AG09319 (cell line): ENCODE measurements at regions not wholly inside any gene's neighbourhood (a gene's known extent, or its start where the extent isn't known, plus 50 kb on each side); places are given as distances from the start of the nearest gene placed in this dataset.

ENCODE experiments used
- DNase-seq: peaks from one replicate; pipeline ENCODE4 v3.0.0-alpha.2; 2010; ENCODE audit warnings: low read depth; ENCODE audit errors: extremely low read depth
- CTCF ChIP-seq: IDR thresholded peaks from 2 replicates; pipeline ENCODE4 v1.5.1; 2011; ENCODE audit warnings: low read depth, mild to moderate bottlenecking, inconsistent platforms, low read length, moderate library complexity

GRCh38 chr12:46617167-46617566 is 208.6 kb downstream of the SLC38A4 start:
- DNase-seq: peak; percentile 49

GRCh38 chr12:46610754-46611153 is 215.0 kb downstream of the SLC38A4 start:
- DNase-seq: no peak
- no peak for TF ChIP-seq CTCF

More at GRCh38 chr12:46617167-46617566, 208.6 kb downstream of the SLC38A4 start:
- no peak for TF ChIP-seq CTCF

DNA sequence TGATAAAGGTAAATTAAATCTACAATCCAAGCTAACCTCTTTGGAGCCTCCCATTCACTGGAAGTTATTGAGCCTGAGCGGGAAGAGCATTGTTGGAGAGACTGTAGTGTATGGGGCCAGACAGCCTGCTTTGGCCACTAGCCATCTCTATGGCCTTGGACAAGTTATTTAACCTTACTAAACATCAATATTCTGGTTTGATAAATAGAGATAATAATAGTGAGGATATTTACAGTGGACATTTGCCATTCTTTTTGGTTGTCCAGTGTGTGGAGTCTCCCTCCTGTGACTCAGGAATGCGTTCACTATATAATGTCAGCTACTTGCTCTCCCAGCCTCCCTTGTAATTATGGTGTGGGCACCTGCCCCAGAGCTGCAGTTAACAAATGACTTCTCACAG is 216.1 kb downstream of the SLC38A4 start:
- DNase-seq: no peak
- no peak for TF ChIP-seq CTCF

DNA sequence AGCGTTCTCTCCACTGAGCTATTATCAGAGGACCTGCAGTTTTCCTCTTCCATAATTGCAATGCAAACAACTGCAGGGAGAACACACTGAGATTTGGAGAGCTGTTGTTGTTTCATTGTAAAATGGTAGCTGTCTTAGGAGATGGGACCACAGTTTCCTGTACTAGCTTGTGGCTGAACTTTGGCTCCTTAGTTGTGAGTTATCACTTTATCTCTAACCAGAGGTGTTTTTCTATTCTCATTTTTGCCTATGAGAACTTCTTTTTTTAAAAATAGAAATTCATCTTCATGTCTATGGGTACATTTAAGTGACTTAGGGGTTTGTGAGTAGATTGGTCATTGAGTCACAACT is 216.5 kb downstream of the SLC38A4 start:
- no peak for TF ChIP-seq CTCF
- DNase-seq: no peak

GRCh38 chr12:46608431-46609272 is 217.1 kb downstream of the SLC38A4 start:
- peak; percentile 45 for DNase-seq
- no peak for TF ChIP-seq CTCF

DNA sequence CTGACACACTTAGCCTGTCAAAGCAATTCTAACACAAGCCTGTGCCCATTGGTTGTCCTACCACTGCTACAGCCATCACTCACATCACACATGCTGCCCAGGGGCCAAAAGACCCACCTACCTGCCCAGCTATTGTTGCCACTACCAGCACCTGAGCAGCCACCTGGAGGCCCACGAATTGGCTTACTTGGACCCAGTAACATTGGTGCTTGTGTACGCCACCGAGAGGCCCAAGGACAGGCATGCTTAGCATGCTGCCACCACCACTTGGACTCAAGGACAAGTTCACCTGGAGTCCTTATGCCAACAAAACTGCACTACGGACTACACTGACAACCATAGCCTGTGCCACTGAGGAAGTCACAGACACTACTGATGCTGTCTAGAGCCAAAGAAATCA is 221.1 kb downstream of the SLC38A4 start:
- DNase-seq: no peak
- no peak for TF ChIP-seq CTCF

GRCh38 chr12:46603776-46604456 is 221.9 kb downstream of the SLC38A4 start:
- TF ChIP-seq CTCF: no peak
- DNase-seq: no peak
